GM12872 (cell line): ENCODE measurements at regions not wholly inside any gene's neighbourhood (a gene's known extent, or its start where the extent isn't known, plus 50 kb on each side); places are given as distances from the start of the nearest gene placed in this dataset.

Experiments used
- TF ChIP-seq, protein P1 (sequence below): IDR thresholded peaks from 3 replicates; pipeline ENCODE4 v1.5.1; 2011; ENCODE audit warnings: low read depth, mild to moderate bottlenecking, low read length, moderate library complexity; ENCODE audit not compliant: insufficient read depth

DNA sequence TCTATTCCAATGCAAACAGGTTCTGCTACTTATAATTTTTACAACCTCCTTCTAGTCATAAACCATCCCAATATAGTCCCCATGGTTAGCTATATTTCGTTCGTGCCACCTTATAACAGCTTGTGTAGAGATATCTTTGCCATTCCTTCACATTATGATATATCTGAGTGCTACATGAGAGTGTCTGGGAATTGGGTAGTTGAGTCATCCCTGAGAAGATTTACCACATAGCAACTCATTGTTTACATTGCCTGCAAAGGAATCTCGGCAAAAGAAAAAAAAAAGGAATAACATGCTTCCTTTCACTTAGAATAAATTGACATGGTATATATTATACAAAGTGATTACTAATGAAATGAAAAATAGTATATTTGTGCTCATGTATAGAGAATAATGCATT is 86.0 kb upstream of the VGLL3 start:
- TF ChIP-seq, protein P1, sequence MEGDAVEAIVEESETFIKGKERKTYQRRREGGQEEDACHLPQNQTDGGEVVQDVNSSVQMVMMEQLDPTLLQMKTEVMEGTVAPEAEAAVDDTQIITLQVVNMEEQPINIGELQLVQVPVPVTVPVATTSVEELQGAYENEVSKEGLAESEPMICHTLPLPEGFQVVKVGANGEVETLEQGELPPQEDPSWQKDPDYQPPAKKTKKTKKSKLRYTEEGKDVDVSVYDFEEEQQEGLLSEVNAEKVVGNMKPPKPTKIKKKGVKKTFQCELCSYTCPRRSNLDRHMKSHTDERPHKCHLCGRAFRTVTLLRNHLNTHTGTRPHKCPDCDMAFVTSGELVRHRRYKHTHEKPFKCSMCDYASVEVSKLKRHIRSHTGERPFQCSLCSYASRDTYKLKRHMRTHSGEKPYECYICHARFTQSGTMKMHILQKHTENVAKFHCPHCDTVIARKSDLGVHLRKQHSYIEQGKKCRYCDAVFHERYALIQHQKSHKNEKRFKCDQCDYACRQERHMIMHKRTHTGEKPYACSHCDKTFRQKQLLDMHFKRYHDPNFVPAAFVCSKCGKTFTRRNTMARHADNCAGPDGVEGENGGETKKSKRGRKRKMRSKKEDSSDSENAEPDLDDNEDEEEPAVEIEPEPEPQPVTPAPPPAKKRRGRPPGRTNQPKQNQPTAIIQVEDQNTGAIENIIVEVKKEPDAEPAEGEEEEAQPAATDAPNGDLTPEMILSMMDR, result no peak

DNA sequence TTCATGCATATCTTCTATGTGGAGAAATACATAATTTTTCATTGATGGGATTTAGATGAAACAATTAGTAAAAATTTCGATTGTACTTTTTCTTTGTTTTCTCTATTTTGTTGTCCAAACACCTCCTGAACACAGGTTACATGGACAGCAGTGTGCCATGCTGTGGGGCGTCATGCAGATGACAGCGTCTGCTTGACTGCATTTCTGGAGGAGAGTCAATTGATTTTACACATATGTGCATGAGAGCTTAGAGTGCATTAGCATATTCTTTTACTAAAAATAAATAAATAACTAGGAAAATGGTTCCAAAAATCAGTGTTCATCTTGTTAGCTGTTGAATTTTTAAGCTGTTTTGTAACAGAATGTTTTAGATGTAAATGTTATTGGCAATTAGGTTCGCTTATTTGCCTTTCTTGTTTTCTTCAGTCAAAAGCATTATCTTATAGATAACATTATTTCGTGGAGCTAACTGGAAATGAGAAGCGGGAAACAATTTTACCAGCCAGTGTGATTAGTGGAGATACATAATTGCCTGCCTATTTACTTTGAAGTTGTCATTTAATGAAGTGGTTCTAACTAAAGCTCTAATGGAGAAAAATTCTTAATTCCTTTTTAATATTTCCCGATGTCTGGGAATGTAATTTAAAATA is 82.7 kb upstream of the VGLL3 start:
- TF ChIP-seq, protein P1, result no peak

GRCh38 chr3:87072446-87072845 is 81.5 kb upstream of the VGLL3 start:
- TF ChIP-seq, protein P1, result no peak

DNA sequence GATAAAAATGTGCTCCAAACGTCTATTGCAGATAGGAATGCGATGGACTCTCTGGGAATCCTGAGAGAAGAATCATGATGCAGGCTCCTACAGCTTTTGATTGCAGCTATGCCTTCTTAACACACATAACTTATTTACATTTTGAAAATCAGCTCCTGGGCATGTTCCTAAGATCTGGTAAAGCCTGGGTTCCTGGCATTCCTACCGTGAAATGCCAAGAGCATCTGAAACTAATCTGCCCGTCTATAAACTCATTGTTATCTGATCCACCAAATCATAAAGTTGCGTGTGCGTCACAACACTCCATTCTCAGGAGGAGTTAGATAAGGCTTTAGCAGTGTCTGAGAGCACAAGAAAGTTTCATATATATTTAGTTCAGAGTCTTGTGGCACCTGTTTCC is 79.0 kb upstream of the VGLL3 start:
- TF ChIP-seq, protein P1, result no peak

GRCh38 chr3:87069021-87069420 is 78.1 kb upstream of the VGLL3 start:
- TF ChIP-seq, protein P1, result no peak

DNA sequence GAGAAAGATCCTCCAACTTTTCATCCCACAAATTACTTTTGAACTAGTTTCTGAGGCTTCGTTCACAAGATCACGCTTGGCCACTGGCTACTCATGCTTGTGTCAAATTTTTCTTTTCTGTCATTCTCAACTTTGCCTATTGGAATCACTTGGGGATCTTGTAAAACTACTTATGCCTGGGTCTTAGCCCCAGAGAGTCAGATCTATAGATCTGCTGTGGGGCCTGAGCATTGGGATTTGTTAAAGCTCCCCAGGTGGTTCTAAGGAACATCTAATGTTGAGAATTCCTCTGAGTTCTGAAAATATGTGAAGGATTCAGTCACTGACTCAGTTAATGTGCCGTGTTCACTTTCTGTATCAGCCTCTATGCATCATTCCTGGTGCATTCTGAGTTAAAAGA is 71.7 kb upstream of the VGLL3 start:
- TF ChIP-seq, protein P1, result no peak

GRCh38 chr3:87057474-87057873 is 66.5 kb upstream of the VGLL3 start:
- TF ChIP-seq, protein P1, result no peak
